Astrocyte (in vitro differentiated cells and primary cell): ENCODE measurements at regions not wholly inside any gene's neighbourhood (a gene's known extent, or its start where the extent isn't known, plus 50 kb on each side); places are given as distances from the start of the nearest gene placed in this dataset.
A peak's percentile ranks its signal among the peaks of the same experiment; 100 is the strongest.

Experiments used
- DNase-seq: peaks from one replicate; pipeline ENCODE4 v3.0.0-alpha.2; 2010; ENCODE audit warnings: low read depth
- FAIRE-seq: peaks from 2 replicates; lab custom pipeline; 2011; peaks lifted over from hg19 to GRCh38; lab: Jason Lieb, UNC
- H2AFZ ChIP-seq: 2 replicates; pipeline ENCODE4 v1.6.0; 2012; ENCODE audit warnings: low read depth, low read length, inconsistent platforms
- H3K27ac ChIP-seq: 2 replicates; pipeline ENCODE4 v1.5.1; 2011; ENCODE audit warnings: low read depth, low read length, inconsistent platforms
- H3K27me3 ChIP-seq: 2 replicates; pipeline ENCODE4 v1.6.0; 2011; ENCODE audit warnings: low read length, inconsistent platforms; ENCODE audit not compliant: insufficient read depth
- H3K36me3 ChIP-seq: 2 replicates; pipeline ENCODE4 v1.5.1; 2011; ENCODE audit warnings: low read length, inconsistent platforms; ENCODE audit not compliant: insufficient read depth
- H3K4me1 ChIP-seq: 2 replicates; pipeline ENCODE4 v1.5.1; 2011; ENCODE audit warnings: low read length, inconsistent platforms; ENCODE audit not compliant: insufficient read depth
- H3K4me2 ChIP-seq: 2 replicates; pipeline ENCODE4 v1.6.0; 2012; ENCODE audit warnings: low read length, inconsistent platforms
- H3K4me3 ChIP-seq: 2 replicates; pipeline ENCODE4 v1.5.1; 2011; ENCODE audit warnings: low read depth, mild to moderate bottlenecking, low read length, inconsistent platforms; ENCODE audit not compliant: insufficient read depth
- H3K79me2 ChIP-seq: 2 replicates; pipeline ENCODE4 v1.6.0; 2012; ENCODE audit warnings: mild to moderate bottlenecking, low read length, inconsistent platforms; ENCODE audit not compliant: insufficient read depth
- H3K9ac ChIP-seq: 2 replicates; pipeline ENCODE4 v1.6.0; 2012; ENCODE audit warnings: mild to moderate bottlenecking, low read length, inconsistent platforms
- H3K9me3 ChIP-seq: 2 replicates; pipeline ENCODE4 v1.5.1; 2012; ENCODE audit warnings: low read depth, mild to moderate bottlenecking, low read length, inconsistent platforms; ENCODE audit not compliant: insufficient read depth
- H4K20me1 ChIP-seq: 2 replicates; pipeline ENCODE4 v1.6.0; 2012; ENCODE audit warnings: low read length, inconsistent platforms; ENCODE audit not compliant: insufficient read depth
- H3K27ac Mint-ChIP-seq: one replicate; pipeline ENCODE4 v1.8.0; 2021; ENCODE audit warnings: mild to moderate bottlenecking, mixed read lengths; ENCODE audit not compliant: unreplicated experiment
- H3K27me3 Mint-ChIP-seq: one replicate; pipeline ENCODE4 v1.8.0; 2021; ENCODE audit warnings: low read depth, mixed read lengths; ENCODE audit not compliant: unreplicated experiment
- H3K36me3 Mint-ChIP-seq: one replicate; pipeline ENCODE4 v1.8.0; 2021; ENCODE audit warnings: low read depth, mixed read lengths; ENCODE audit not compliant: unreplicated experiment
- H3K4me1 Mint-ChIP-seq: one replicate; pipeline ENCODE4 v1.8.0; 2021; ENCODE audit warnings: low read depth, mixed read lengths; ENCODE audit not compliant: unreplicated experiment
- H3K4me3 Mint-ChIP-seq: one replicate; pipeline ENCODE4 v1.8.0; 2021; ENCODE audit warnings: mild to moderate bottlenecking, moderate library complexity, mixed read lengths; ENCODE audit not compliant: unreplicated experiment
- H3K9me3 Mint-ChIP-seq: one replicate; pipeline ENCODE4 v1.8.0; 2021; ENCODE audit warnings: mild to moderate bottlenecking, mixed read lengths; ENCODE audit not compliant: unreplicated experiment
- CTCF ChIP-seq: IDR thresholded peaks from 2 replicates; pipeline ENCODE4 v1.5.1; 2011; ENCODE audit warnings: low read depth, mild to moderate bottlenecking, inconsistent platforms, low read length, moderate library complexity; ENCODE audit not compliant: insufficient read depth
- EZH2 ChIP-seq: IDR thresholded peaks from 2 replicates; pipeline ENCODE4 v1.6.1; 2012; ENCODE audit warnings: mild to moderate bottlenecking, low read length, inconsistent platforms; ENCODE audit not compliant: insufficient read depth

GRCh38 chr22:23485490-23485889, 94.6 kb downstream of the IGLL1 start:
- no peaks in the 10 kb centered on the region for H3K36me3 ChIP-seq
- DNase-seq (no peak), FAIRE-seq (peak; percentile 68)
- no peaks in the 10 kb centered on the region for H4K20me1 ChIP-seq
- Mint-ChIP-seq H3K27ac (peak overlapping the region; percentile 14), H3K4me3 (no peak overlapping the region), H3K36me3 (no peaks in the 10 kb centered on the region), H3K27me3 (peaks cover 38% of the 10 kb centered on the region), H3K4me1 (no peaks in the 10 kb centered on the region), H3K9me3 (peaks cover 5% of the 10 kb centered on the region)
- no peak overlapping the region for H3K27ac ChIP-seq
- no peaks in the 10 kb centered on the region for H3K79me2 ChIP-seq
- TF ChIP-seq EZH2 (no peak), CTCF (no peak)
- H3K27me3 ChIP-seq: peaks cover 6% of the 10 kb centered on the region
- no peak overlapping the region for H2AFZ ChIP-seq
- no peaks in the 10 kb centered on the region for H3K4me1 ChIP-seq
- H3K4me3 ChIP-seq: no peak overlapping the region
- no peaks in the 10 kb centered on the region for H3K9me3 ChIP-seq
- H3K4me2 ChIP-seq: no peak overlapping the region
- H3K9ac ChIP-seq: no peak overlapping the region

GRCh38 chr22:23484651-23485050, 95.4 kb downstream of the IGLL1 start:
- peaks cover 5% of the 10 kb centered on the region for H3K9me3 Mint-ChIP-seq
- no peak for FAIRE-seq

More at GRCh38 chr22:23484651-23485050, 95.4 kb downstream of the IGLL1 start:
- Histone ChIP-seq H2AFZ (no peak overlapping the region), H3K4me1 (no peaks in the 10 kb centered on the region), H3K36me3 (no peaks in the 10 kb centered on the region), H3K27ac (no peak overlapping the region), H3K4me2 (no peak overlapping the region), H3K79me2 (no peaks in the 10 kb centered on the region), H3K9me3 (no peaks in the 10 kb centered on the region), H3K27me3 (peaks cover 6% of the 10 kb centered on the region), H4K20me1 (no peaks in the 10 kb centered on the region), H3K4me3 (no peak overlapping the region), H3K9ac (no peak overlapping the region)
- H3K4me1 Mint-ChIP-seq: no peaks in the 10 kb centered on the region
- H3K27me3 Mint-ChIP-seq: peaks cover 41% of the 10 kb centered on the region
- no peak overlapping the region for H3K4me3 Mint-ChIP-seq
- no peak overlapping the region for H3K27ac Mint-ChIP-seq
- DNase-seq: no peak
- TF ChIP-seq EZH2 (no peak), CTCF (no peak)
- H3K36me3 Mint-ChIP-seq: no peaks in the 10 kb centered on the region
